ENCODE measurements at regions not wholly inside any gene's neighbourhood (a gene's known extent, or its start where the extent isn't known, plus 50 kb on each side); places are given as distances from the start of the nearest gene placed in this dataset.

DNA sequence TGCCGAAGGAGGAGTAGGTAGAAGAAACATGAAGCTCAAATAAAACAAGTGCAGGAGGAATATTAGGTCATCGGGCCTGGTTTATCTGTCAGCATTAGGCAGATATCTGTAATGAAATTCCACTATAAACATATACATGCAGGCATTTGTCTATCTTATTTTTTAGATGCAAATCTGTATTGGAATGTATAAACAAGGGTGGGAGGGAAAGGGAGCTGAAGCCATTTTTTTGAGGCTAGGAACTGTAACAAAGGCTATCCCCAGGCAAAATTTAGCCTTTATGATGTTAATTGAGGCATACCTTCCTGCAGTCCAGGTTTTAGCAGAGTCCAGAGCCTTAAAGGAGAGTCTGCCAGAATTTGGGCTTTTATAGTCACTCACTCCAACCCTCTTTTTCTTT, 72.5 kb downstream of the PHLDA1 start:
- Histone ChIP-seq H3K9ac (ENCODE audit: low read length in 2 of 2) (no peak overlapping the region), H3K27ac (ENCODE audit: low read length) (no peak overlapping the region), H3K9me3 (ENCODE audit: control insufficient read depth in 2 of 2, low read length in 2 of 2) (no peaks in the 10 kb centered on the region)

DNA sequence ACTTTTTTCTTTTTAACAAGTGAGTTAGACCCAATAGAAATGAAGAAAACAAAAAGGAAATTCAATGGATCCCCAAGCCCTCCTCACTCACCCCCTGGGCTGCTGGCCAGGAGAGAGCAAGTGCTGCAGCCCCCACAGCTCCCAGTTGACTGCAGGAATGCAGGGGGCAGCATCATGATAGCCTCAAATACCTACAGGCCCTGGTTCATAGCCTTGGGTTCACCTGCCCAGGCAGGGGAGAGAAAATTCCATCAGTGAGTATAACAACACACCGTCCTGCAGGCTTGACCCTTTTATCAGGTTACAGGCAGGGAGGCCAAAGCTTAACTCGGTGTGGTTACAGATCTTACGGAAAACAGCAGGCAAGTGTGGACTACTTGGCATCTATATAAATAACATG, 76.3 kb downstream of the PHLDA1 start:
- H3K4me1 ChIP-seq (ENCODE audit: control insufficient read depth, insufficient read depth, low read length) = peaks cover 7% of the 10 kb centered on the region

More for the DNA sequence above, 72.5 kb downstream of the PHLDA1 start:
- no peaks in the 10 kb centered on the region for H3K27me3 ChIP-seq (ENCODE audit: control insufficient read depth in 1 of 2, insufficient read depth in 2 of 2, low read length in 2 of 2)
- H3K4me3 ChIP-seq (ENCODE audit: low read length in 2 of 2) = no peak overlapping the region
- H3K36me3 ChIP-seq (ENCODE audit: control insufficient read depth in 2 of 2, insufficient read depth in 2 of 2, low read length in 2 of 2) = no peaks in the 10 kb centered on the region
- peaks cover 1% of the 10 kb centered on the region for H3K4me1 ChIP-seq (ENCODE audit: control insufficient read depth, insufficient read depth, low read length)

DNA sequence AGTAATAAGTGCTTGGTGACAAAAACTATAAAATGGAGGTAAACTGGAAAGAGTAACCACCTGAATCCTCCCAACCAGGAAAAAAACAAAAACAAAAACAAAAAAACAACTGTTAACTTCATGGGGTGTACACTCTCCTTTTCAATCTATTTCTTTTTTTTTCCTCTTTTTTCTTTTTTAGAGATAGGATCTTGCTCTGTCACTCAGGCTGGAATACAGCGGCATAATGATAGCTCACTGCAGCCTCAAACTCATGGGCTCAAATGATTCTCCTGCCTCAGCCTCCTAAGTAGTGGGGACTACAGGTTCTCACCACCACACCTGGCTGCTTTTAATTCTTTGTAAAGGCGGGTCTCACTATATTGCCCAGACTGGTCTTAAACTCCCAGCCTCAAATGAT, 76.8 kb downstream of the PHLDA1 start:
- Histone ChIP-seq H3K9ac (ENCODE audit: low read length in 2 of 2) (no peak overlapping the region), H3K9me3 (ENCODE audit: control insufficient read depth in 2 of 2, low read length in 2 of 2) (no peaks in the 10 kb centered on the region), H3K27ac (ENCODE audit: low read length) (no peak overlapping the region), H3K36me3 (ENCODE audit: control insufficient read depth in 2 of 2, insufficient read depth in 2 of 2, low read length in 2 of 2) (no peaks in the 10 kb centered on the region), H3K4me3 (ENCODE audit: low read length in 2 of 2) (no peak overlapping the region), H3K4me1 (ENCODE audit: control insufficient read depth, insufficient read depth, low read length) (peaks cover 7% of the 10 kb centered on the region), H3K27me3 (ENCODE audit: control insufficient read depth in 1 of 2, insufficient read depth in 2 of 2, low read length in 2 of 2) (no peaks in the 10 kb centered on the region)

More for the DNA sequence above, 76.3 kb downstream of the PHLDA1 start:
- no peaks in the 10 kb centered on the region for H3K9me3 ChIP-seq (ENCODE audit: control insufficient read depth in 2 of 2, low read length in 2 of 2)
- no peak overlapping the region for H3K27ac ChIP-seq (ENCODE audit: low read length)
- H3K4me3 ChIP-seq (ENCODE audit: low read length in 2 of 2) = no peak overlapping the region
- H3K36me3 ChIP-seq (ENCODE audit: control insufficient read depth in 2 of 2, insufficient read depth in 2 of 2, low read length in 2 of 2) = no peaks in the 10 kb centered on the region
- H3K9ac ChIP-seq (ENCODE audit: low read length in 2 of 2) = no peak overlapping the region
- H3K27me3 ChIP-seq (ENCODE audit: control insufficient read depth in 1 of 2, insufficient read depth in 2 of 2, low read length in 2 of 2) = no peaks in the 10 kb centered on the region

- Histone ChIP-seq H3K27ac (ENCODE audit: low read length) (no peak overlapping the region), H3K9me3 (ENCODE audit: control insufficient read depth in 2 of 2, low read length in 2 of 2) (no peaks in the 10 kb centered on the region), H3K4me1 (ENCODE audit: control insufficient read depth, insufficient read depth, low read length) (peaks cover 7% of the 10 kb centered on the region), H3K36me3 (ENCODE audit: control insufficient read depth in 2 of 2, insufficient read depth in 2 of 2, low read length in 2 of 2) (no peaks in the 10 kb centered on the region), H3K4me3 (ENCODE audit: low read length in 2 of 2) (no peak overlapping the region), H3K27me3 (ENCODE audit: control insufficient read depth in 1 of 2, insufficient read depth in 2 of 2, low read length in 2 of 2) (no peaks in the 10 kb centered on the region), H3K9ac (ENCODE audit: low read length in 2 of 2) (no peak overlapping the region)
Observed at GRCh38 chr12:75954041-75954440, 77.5 kb downstream of the PHLDA1 start.

- Histone ChIP-seq H3K27me3 (ENCODE audit: control insufficient read depth in 1 of 2, insufficient read depth in 2 of 2, low read length in 2 of 2) (no peaks in the 10 kb centered on the region), H3K4me3 (ENCODE audit: low read length in 2 of 2) (no peak overlapping the region), H3K36me3 (ENCODE audit: control insufficient read depth in 2 of 2, insufficient read depth in 2 of 2, low read length in 2 of 2) (no peaks in the 10 kb centered on the region), H3K27ac (ENCODE audit: low read length) (no peak overlapping the region), H3K9ac (ENCODE audit: low read length in 2 of 2) (no peak overlapping the region), H3K9me3 (ENCODE audit: control insufficient read depth in 2 of 2, low read length in 2 of 2) (no peaks in the 10 kb centered on the region), H3K4me1 (ENCODE audit: control insufficient read depth, insufficient read depth, low read length) (peaks cover 7% of the 10 kb centered on the region)
Observed at GRCh38 chr12:75953312-75953906, 78.2 kb downstream of the PHLDA1 start.

GRCh38 chr12:75951399-75952278, 79.9 kb downstream of the PHLDA1 start:
- peaks cover 7% of the 10 kb centered on the region for H3K4me1 ChIP-seq (ENCODE audit: control insufficient read depth, insufficient read depth, low read length)
- no peaks in the 10 kb centered on the region for H3K9me3 ChIP-seq (ENCODE audit: control insufficient read depth in 2 of 2, low read length in 2 of 2)
- H3K36me3 ChIP-seq (ENCODE audit: control insufficient read depth in 2 of 2, insufficient read depth in 2 of 2, low read length in 2 of 2) = no peaks in the 10 kb centered on the region
- H3K4me3 ChIP-seq (ENCODE audit: low read length in 2 of 2) = no peak overlapping the region
- H3K27me3 ChIP-seq (ENCODE audit: control insufficient read depth in 1 of 2, insufficient read depth in 2 of 2, low read length in 2 of 2) = no peaks in the 10 kb centered on the region
- H3K9ac ChIP-seq (ENCODE audit: low read length in 2 of 2) = no peak overlapping the region
- H3K27ac ChIP-seq (ENCODE audit: low read length) = no peak overlapping the region

DNA sequence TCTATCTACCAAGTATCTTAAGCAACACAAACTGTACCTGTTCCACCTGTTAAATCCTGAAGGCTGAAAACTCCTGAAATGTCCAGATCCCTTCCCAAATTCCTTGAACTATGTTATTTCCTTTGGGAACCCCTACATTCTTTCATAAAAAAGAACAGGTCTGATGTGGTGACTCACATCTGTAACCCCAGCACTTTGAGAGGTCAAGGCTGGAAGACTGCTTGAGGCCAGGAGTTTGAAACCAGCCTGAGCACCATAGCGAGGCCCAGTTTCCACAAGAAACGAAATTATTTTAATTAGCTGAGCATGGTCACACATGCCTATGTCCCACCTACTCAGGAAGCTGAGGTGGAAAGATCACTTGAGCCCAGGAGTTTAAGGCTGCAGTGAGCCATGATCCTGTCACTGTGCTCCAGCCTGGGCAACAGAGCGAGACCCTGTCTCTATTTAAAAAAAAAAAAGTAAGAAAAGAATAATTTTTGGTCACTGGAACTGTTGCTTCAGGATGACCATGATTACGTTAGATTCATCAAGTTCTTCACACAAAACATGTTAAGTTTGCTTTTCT, 84.3 kb downstream of the PHLDA1 start:
- Histone ChIP-seq H3K27ac (ENCODE audit: low read length) (no peak overlapping the region), H3K4me1 (ENCODE audit: control insufficient read depth, insufficient read depth, low read length) (peaks cover 5% of the 10 kb centered on the region), H3K36me3 (ENCODE audit: control insufficient read depth in 2 of 2, insufficient read depth in 2 of 2, low read length in 2 of 2) (no peaks in the 10 kb centered on the region), H3K4me3 (ENCODE audit: low read length in 2 of 2) (no peak overlapping the region), H3K27me3 (ENCODE audit: control insufficient read depth in 1 of 2, insufficient read depth in 2 of 2, low read length in 2 of 2) (no peaks in the 10 kb centered on the region), H3K9me3 (ENCODE audit: control insufficient read depth in 2 of 2, low read length in 2 of 2) (no peaks in the 10 kb centered on the region), H3K9ac (ENCODE audit: low read length in 2 of 2) (no peak overlapping the region)

DNA sequence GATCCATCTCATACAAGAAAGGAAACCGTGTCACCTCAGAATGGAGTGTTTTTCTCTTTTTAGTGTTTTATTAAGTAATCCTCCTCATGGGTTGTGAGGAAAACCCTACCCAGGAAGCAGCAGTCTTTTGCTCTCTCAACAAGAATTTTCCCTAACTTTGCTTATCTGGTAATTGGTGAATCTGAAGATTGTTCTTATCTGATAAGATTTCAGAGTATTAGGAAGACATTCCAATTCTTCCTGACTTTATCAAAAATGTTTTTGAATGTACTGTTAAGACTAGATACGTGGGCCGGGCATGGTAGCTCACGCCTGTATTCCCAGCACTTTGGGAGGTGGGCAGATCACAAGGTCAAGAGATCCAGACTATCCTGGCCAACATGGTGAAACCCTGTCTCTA, 86.0 kb downstream of the PHLDA1 start:
- H3K27ac ChIP-seq (ENCODE audit: low read length) = no peak overlapping the region
- no peaks in the 10 kb centered on the region for H3K9me3 ChIP-seq (ENCODE audit: control insufficient read depth in 2 of 2, low read length in 2 of 2)

DNA sequence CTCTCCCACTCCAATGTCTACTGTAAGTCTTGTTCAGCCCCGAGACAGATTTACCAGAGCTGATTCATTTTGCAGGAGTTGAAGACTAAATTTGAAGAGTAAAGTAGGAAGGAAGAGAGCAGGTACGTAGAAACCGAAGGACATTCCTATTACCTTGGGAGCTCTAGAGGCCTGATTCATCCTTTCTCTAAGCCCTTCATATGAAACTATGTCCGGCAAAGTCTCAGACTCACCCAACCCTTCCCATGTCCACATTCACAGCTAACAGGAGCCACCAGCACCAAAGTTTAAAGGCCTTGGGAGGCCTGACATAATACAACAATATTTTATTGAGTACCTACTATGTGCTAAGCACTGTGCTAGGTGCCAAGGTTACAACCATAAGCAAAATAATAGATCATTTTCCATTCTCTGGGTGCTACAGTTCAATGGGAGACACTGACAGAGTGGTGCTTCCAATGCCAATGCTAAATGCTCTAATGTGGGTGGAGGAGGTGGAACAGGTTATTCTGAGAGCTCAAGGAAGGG, 86.6 kb downstream of the PHLDA1 start:
- Histone ChIP-seq H3K27me3 (ENCODE audit: control insufficient read depth in 1 of 2, insufficient read depth in 2 of 2, low read length in 2 of 2) (no peaks in the 10 kb centered on the region), H3K9ac (ENCODE audit: low read length in 2 of 2) (no peak overlapping the region), H3K27ac (ENCODE audit: low read length) (no peak overlapping the region), H3K4me1 (ENCODE audit: control insufficient read depth, insufficient read depth, low read length) (peaks cover 5% of the 10 kb centered on the region), H3K4me3 (ENCODE audit: low read length in 2 of 2) (no peak overlapping the region), H3K9me3 (ENCODE audit: control insufficient read depth in 2 of 2, low read length in 2 of 2) (no peaks in the 10 kb centered on the region), H3K36me3 (ENCODE audit: control insufficient read depth in 2 of 2, insufficient read depth in 2 of 2, low read length in 2 of 2) (no peaks in the 10 kb centered on the region)

More for the DNA sequence above, 86.0 kb downstream of the PHLDA1 start:
- H3K4me3 ChIP-seq (ENCODE audit: low read length in 2 of 2) = no peak overlapping the region
- no peaks in the 10 kb centered on the region for H3K36me3 ChIP-seq (ENCODE audit: control insufficient read depth in 2 of 2, insufficient read depth in 2 of 2, low read length in 2 of 2)
- H3K27me3 ChIP-seq (ENCODE audit: control insufficient read depth in 1 of 2, insufficient read depth in 2 of 2, low read length in 2 of 2) = no peaks in the 10 kb centered on the region
- H3K9ac ChIP-seq (ENCODE audit: low read length in 2 of 2) = no peak overlapping the region
- H3K4me1 ChIP-seq (ENCODE audit: control insufficient read depth, insufficient read depth, low read length) = peaks cover 5% of the 10 kb centered on the region

DNA sequence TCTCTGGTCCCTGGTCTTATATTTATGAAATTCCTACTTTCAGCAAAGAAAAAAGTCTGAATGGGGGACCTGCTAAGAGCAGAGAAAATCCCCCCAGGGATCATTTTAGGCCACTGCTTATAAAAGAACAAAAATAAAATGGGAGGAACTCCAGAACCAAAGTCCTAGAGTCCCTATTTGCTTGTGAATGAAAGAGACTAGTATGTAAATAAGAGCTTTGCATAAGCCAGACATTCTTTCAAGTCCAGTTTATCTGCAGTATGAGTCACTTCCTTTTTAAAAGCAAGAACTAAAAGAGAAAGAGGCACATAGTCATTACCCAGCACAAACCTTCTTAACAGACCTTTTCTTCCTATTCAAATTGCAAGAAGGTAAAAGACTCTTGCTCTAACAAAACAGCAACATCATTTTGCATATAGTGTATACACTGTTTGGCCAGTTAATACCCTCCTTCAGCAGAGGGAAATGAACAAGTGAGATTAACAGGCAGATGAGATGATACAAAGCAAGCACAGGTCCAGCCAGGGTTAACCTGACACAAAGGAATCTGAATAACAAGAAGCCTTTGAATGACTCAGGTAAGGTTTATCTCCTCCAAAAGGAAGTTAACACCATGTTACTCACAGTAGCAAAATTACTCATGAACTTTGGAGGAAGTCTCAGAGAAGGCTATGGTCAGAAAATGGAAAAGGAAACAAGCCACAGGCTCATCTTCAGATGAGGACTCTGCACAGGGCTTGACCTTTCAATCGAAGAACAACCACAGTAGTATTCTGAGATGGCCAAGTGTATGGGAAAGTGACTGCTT, 87.3 kb downstream of the PHLDA1 start:
- peaks cover 5% of the 10 kb centered on the region for H3K4me1 ChIP-seq (ENCODE audit: control insufficient read depth, insufficient read depth, low read length)
- H3K27me3 ChIP-seq (ENCODE audit: control insufficient read depth in 1 of 2, insufficient read depth in 2 of 2, low read length in 2 of 2) = no peaks in the 10 kb centered on the region
- no peaks in the 10 kb centered on the region for H3K36me3 ChIP-seq (ENCODE audit: control insufficient read depth in 2 of 2, insufficient read depth in 2 of 2, low read length in 2 of 2)
- no peak overlapping the region for H3K4me3 ChIP-seq (ENCODE audit: low read length in 2 of 2)
- no peak overlapping the region for H3K9ac ChIP-seq (ENCODE audit: low read length in 2 of 2)
- H3K9me3 ChIP-seq (ENCODE audit: control insufficient read depth in 2 of 2, low read length in 2 of 2) = no peaks in the 10 kb centered on the region
- no peak overlapping the region for H3K27ac ChIP-seq (ENCODE audit: low read length)
